Immature natural killer cell (primary cell): ENCODE measurements at regions not wholly inside any gene's neighbourhood (a gene's known extent, or its start where the extent isn't known, plus 50 kb on each side); places are given as distances from the start of the nearest gene placed in this dataset.

Source experiments
- DNase-seq, 3 donors: peaks; one replicate each; pipeline ENCODE4 v3.0.0; 2022; ENCODE audit warnings: mixed read lengths in 1 of 3
- H3K27ac Mint-ChIP-seq, 6 donors: one replicate each; pipeline ENCODE4 v1.8.0; 2020; ENCODE audit warnings: mixed read lengths in 6 of 6, mild to moderate bottlenecking in 5 of 6, inconsistent platforms in 4 of 6, moderate library complexity in 3 of 6
- H3K27me3 Mint-ChIP-seq, 3 donors: one replicate each; pipeline ENCODE4 v1.8.0; 2020 to 2021; ENCODE audit warnings: low read depth in 3 of 3, mild to moderate bottlenecking in 3 of 3, mixed read lengths in 3 of 3, moderate library complexity in 3 of 3, inconsistent platforms in 1 of 3
- H3K36me3 Mint-ChIP-seq, 3 donors: one replicate each; pipeline ENCODE4 v1.8.0; 2020; ENCODE audit warnings: mixed read lengths in 3 of 3, inconsistent platforms in 2 of 3, mild to moderate bottlenecking in 2 of 3
- H3K4me1 Mint-ChIP-seq, 2 donors: one replicate each; pipeline ENCODE4 v1.8.0; 2020; ENCODE audit warnings: inconsistent platforms in 2 of 2, mild to moderate bottlenecking in 2 of 2, mixed read lengths in 2 of 2, moderate library complexity in 1 of 2
- H3K4me3 Mint-ChIP-seq, 5 donors: one replicate each; pipeline ENCODE4 v1.8.0; 2020; ENCODE audit warnings: mild to moderate bottlenecking in 5 of 5, mixed read lengths in 5 of 5, inconsistent platforms in 3 of 5, moderate library complexity in 3 of 5
- H3K9me3 Mint-ChIP-seq, 6 donors: one replicate each; pipeline ENCODE4 v1.8.0; 2020; ENCODE audit warnings: mild to moderate bottlenecking in 6 of 6, mixed read lengths in 6 of 6, inconsistent platforms in 4 of 6, moderate library complexity in 3 of 6

- H3K9me3 Mint-ChIP-seq = peaks cover 0 to 5% (median 0%) of the 10 kb centered on the region in 6 donors
- H3K4me3 Mint-ChIP-seq = no peak overlapping the region
- H3K4me1 Mint-ChIP-seq = peaks cover 14 to 20% of the 10 kb centered on the region in 2 donors
- H3K27ac Mint-ChIP-seq = no peak overlapping the region
- no peak for DNase-seq
- H3K27me3 Mint-ChIP-seq = peaks cover 3 to 7% (median 5%) of the 10 kb centered on the region in 3 donors
- H3K36me3 Mint-ChIP-seq = peaks cover 0 to 5% (median 0%) of the 10 kb centered on the region in 3 donors
Measured at GRCh38 chr9:16025627-16026026, 472.8 kb downstream of the CCDC171 start.

- peaks cover 20 to 30% of the 10 kb centered on the region in 2 donors for H3K4me1 Mint-ChIP-seq
- peaks cover 5 to 7% (median 5%) of the 10 kb centered on the region in 3 donors for H3K27me3 Mint-ChIP-seq
- no peak overlapping the region for H3K27ac Mint-ChIP-seq
- H3K4me3 Mint-ChIP-seq = no peak overlapping the region
- peaks cover 0 to 5% (median 0%) of the 10 kb centered on the region in 6 donors for H3K9me3 Mint-ChIP-seq
- peaks cover 0 to 5% (median 0%) of the 10 kb centered on the region in 3 donors for H3K36me3 Mint-ChIP-seq
- no peak for DNase-seq
Measured at GRCh38 chr9:16026886-16027285, 474.0 kb downstream of the CCDC171 start.

DNA sequence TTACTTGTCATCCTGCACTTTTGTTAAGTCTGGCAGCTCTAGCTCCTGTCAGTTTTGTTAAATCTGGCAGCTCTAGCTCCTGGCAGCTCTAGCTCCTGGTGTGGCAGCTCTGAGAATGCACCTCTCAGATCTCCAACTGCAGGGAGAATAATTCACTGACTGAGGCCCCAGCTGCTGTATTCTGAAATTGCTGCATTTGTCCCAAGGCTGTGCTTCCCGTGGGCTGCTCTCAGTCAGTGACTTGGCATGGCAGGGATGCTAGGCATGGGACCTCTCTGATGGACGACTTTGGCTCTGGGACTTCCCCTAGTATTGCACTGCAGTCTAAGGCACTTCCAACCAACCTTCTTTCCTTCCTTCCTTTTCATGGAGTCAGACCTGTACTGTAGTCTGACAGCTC is 475.7 kb downstream of the CCDC171 start:
- Mint-ChIP-seq H3K4me3 (no peak overlapping the region), H3K4me1 (peaks cover 20 to 30% of the 10 kb centered on the region in 2 donors), H3K9me3 (peaks cover 0 to 5% (median 0%) of the 10 kb centered on the region in 6 donors), H3K27ac (no peak overlapping the region), H3K27me3 (peaks cover 3 to 9% (median 5%) of the 10 kb centered on the region in 3 donors), H3K36me3 (peaks cover 0 to 5% (median 0%) of the 10 kb centered on the region in 3 donors)
- DNase-seq = no peak

- Mint-ChIP-seq H3K27me3 (peaks cover 5 to 9% (median 9%) of the 10 kb centered on the region in 3 donors), H3K4me3 (peak overlapping the region in 2 of 5 donors; percentile 37 to 40), H3K36me3 (peaks cover 0 to 5% (median 0%) of the 10 kb centered on the region in 3 donors)
Measured at GRCh38 chr9:16029046-16029615, 476.3 kb downstream of the CCDC171 start.

DNA sequence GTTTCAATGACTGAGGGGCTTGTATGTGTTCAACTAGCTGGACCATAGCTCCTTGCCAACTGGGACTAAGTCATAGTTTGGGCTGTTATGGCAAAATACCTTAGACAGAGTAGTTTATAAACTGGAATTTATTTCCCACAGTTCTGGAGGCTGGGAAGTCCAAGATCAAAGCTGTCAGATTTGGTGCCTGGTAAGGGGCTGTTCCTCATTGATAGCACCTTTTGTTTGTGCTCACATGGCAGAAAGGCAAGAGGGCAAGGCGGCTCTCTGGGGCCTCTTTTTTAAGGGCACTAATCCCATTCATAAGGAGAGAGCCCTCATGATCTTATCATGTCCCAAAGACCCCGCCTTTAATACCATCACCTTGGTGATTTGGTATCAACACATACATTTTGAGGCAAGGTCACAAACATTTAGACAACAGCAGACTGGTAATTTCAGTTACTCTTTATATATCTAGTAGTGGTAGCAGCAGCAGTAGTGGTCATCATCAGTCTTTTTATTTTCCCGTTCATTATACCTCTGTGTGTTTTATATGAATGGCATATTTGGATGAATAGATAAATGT is 477.0 kb downstream of the CCDC171 start:
- peaks cover 20 to 32% of the 10 kb centered on the region in 2 donors for H3K4me1 Mint-ChIP-seq
- peak overlapping the region in 3 of 5 donors; percentile 52 to 87 (median 75) for H3K4me3 Mint-ChIP-seq

More at GRCh38 chr9:16029046-16029615, 476.3 kb downstream of the CCDC171 start:
- Mint-ChIP-seq H3K27ac (peak overlapping the region in 1 of 6 donors; percentile 23), H3K9me3 (peaks cover 0 to 5% (median 0%) of the 10 kb centered on the region in 6 donors), H3K4me1 (peaks cover 20 to 30% of the 10 kb centered on the region in 2 donors)
- DNase-seq = no peak

GRCh38 chr9:16030528-16031185 is 477.8 kb downstream of the CCDC171 start:
- peaks cover 0 to 5% (median 0%) of the 10 kb centered on the region in 3 donors for H3K36me3 Mint-ChIP-seq
- peak; percentile 33 to 49 (median 36) for DNase-seq
- H3K4me1 Mint-ChIP-seq = peaks cover 25 to 39% of the 10 kb centered on the region in 2 donors
- H3K9me3 Mint-ChIP-seq = peaks cover 0 to 4% (median 0%) of the 10 kb centered on the region in 6 donors
- H3K27me3 Mint-ChIP-seq = peaks cover 5 to 9% (median 9%) of the 10 kb centered on the region in 3 donors
- H3K27ac Mint-ChIP-seq = peak overlapping the region in 2 of 6 donors; percentile 51 to 70
- H3K4me3 Mint-ChIP-seq = peak overlapping the region; percentile 44 to 87 (median 75)

More for the DNA sequence above, 477.0 kb downstream of the CCDC171 start:
- no peak for DNase-seq
- Mint-ChIP-seq H3K27ac (no peak overlapping the region), H3K27me3 (peaks cover 5 to 9% (median 9%) of the 10 kb centered on the region in 3 donors), H3K36me3 (peaks cover 0 to 5% (median 0%) of the 10 kb centered on the region in 3 donors), H3K9me3 (peaks cover 0 to 2% (median 0%) of the 10 kb centered on the region in 6 donors)

GRCh38 chr9:16031486-16031885 is 478.6 kb downstream of the CCDC171 start:
- H3K4me3 Mint-ChIP-seq = no peak overlapping the region
- peaks cover 0 to 5% (median 0%) of the 10 kb centered on the region in 3 donors for H3K36me3 Mint-ChIP-seq
- no peak overlapping the region for H3K27ac Mint-ChIP-seq
- peaks cover 5 to 9% (median 9%) of the 10 kb centered on the region in 3 donors for H3K27me3 Mint-ChIP-seq
- peaks cover 25 to 41% of the 10 kb centered on the region in 2 donors for H3K4me1 Mint-ChIP-seq
- DNase-seq = no peak
- peaks cover 0 to 4% (median 0%) of the 10 kb centered on the region in 6 donors for H3K9me3 Mint-ChIP-seq

- H3K27me3 Mint-ChIP-seq = peaks cover 5 to 9% (median 9%) of the 10 kb centered on the region in 3 donors
- H3K36me3 Mint-ChIP-seq = peaks cover 0 to 5% (median 0%) of the 10 kb centered on the region in 3 donors
- no peak overlapping the region for H3K4me3 Mint-ChIP-seq
- no peak overlapping the region for H3K27ac Mint-ChIP-seq
- peaks cover 0 to 4% (median 0%) of the 10 kb centered on the region in 6 donors for H3K9me3 Mint-ChIP-seq
- DNase-seq = no peak
- H3K4me1 Mint-ChIP-seq = peaks cover 25 to 41% of the 10 kb centered on the region in 2 donors
Measured at GRCh38 chr9:16031971-16032370, 479.1 kb downstream of the CCDC171 start.

GRCh38 chr9:16032799-16033198 is 480.0 kb downstream of the CCDC171 start:
- DNase-seq = no peak
- Mint-ChIP-seq H3K27me3 (peaks cover 5 to 9% (median 9%) of the 10 kb centered on the region in 3 donors), H3K4me1 (peaks cover 25 to 41% of the 10 kb centered on the region in 2 donors), H3K36me3 (peaks cover 0 to 5% (median 0%) of the 10 kb centered on the region in 3 donors), H3K4me3 (no peak overlapping the region), H3K27ac (no peak overlapping the region), H3K9me3 (peaks cover 0 to 4% (median 0%) of the 10 kb centered on the region in 6 donors)

GRCh38 chr9:16033253-16033652 is 480.4 kb downstream of the CCDC171 start:
- Mint-ChIP-seq H3K4me1 (peaks cover 25 to 41% of the 10 kb centered on the region in 2 donors), H3K36me3 (peaks cover 0 to 5% (median 0%) of the 10 kb centered on the region in 3 donors)

DNA sequence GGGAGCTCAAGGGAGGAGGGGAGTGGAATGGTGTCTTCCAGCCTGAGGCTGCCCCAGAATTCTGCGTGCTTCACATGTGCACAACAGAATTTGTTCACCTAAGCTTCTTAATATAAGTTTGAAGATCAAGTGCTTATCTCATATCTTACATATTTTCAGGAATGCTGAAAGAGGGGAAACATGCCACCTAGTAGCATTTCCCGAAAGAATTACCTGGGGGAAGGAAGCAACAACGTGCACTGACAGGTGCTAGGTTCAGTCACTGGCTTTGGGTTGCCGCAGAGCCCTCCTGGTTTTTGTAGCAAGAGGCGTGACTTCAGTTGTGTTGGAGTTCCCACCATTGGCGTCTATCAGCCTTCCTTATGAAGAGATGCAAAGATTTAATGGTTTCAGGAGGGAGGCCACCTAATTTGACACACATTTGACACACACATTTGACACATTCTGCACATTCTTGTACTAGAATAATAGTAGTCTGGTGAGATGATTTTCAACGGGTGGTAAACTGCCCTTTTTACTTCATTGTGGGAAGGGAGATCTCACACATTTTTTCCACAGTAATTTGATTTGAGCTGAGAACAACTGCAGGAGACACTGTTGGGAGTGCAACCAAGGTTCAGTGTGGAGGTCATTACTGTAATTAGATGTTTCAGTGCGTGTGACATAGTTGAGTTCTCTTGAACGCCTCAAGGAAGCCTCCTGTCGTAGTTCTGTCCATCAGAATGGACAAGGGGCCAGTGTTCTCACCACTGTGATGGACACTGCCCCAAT is 481.3 kb downstream of the CCDC171 start:
- H3K27me3 Mint-ChIP-seq = peaks cover 5 to 9% (median 9%) of the 10 kb centered on the region in 3 donors
- no peak overlapping the region for H3K4me3 Mint-ChIP-seq
- H3K9me3 Mint-ChIP-seq = peaks cover 0 to 3% (median 0%) of the 10 kb centered on the region in 6 donors
- no peak overlapping the region for H3K27ac Mint-ChIP-seq
- peaks cover 25 to 37% of the 10 kb centered on the region in 2 donors for H3K4me1 Mint-ChIP-seq
- no peak for DNase-seq
- peaks cover 0 to 5% (median 0%) of the 10 kb centered on the region in 3 donors for H3K36me3 Mint-ChIP-seq

More at GRCh38 chr9:16033253-16033652, 480.4 kb downstream of the CCDC171 start:
- peaks cover 0 to 3% (median 0%) of the 10 kb centered on the region in 6 donors for H3K9me3 Mint-ChIP-seq
- no peak for DNase-seq
- H3K4me3 Mint-ChIP-seq = no peak overlapping the region
- no peak overlapping the region for H3K27ac Mint-ChIP-seq
- peaks cover 5 to 9% (median 9%) of the 10 kb centered on the region in 3 donors for H3K27me3 Mint-ChIP-seq

- Mint-ChIP-seq H3K27me3 (peaks cover 2 to 3% (median 2%) of the 10 kb centered on the region in 3 donors), H3K4me1 (peaks cover 5 to 12% of the 10 kb centered on the region in 2 donors), H3K36me3 (no peaks in the 10 kb centered on the region), H3K9me3 (peaks cover 0 to 7% (median 0%) of the 10 kb centered on the region in 6 donors), H3K4me3 (no peak overlapping the region), H3K27ac (no peak overlapping the region)
- no peak for DNase-seq
Measured at GRCh38 chr9:16039218-16039987, 486.6 kb downstream of the CCDC171 start.
